ENCODE measurements at regions not wholly inside any gene's neighbourhood (a gene's known extent, or its start where the extent isn't known, plus 50 kb on each side); places are given as distances from the start of the nearest gene placed in this dataset.

GRCh38 chr10:24119896-24120295 lies 89.0 kb upstream of the KIAA1217 start:
- no peak for DNase-seq (ENCODE audit: low read depth in 2 of 2)

DNA sequence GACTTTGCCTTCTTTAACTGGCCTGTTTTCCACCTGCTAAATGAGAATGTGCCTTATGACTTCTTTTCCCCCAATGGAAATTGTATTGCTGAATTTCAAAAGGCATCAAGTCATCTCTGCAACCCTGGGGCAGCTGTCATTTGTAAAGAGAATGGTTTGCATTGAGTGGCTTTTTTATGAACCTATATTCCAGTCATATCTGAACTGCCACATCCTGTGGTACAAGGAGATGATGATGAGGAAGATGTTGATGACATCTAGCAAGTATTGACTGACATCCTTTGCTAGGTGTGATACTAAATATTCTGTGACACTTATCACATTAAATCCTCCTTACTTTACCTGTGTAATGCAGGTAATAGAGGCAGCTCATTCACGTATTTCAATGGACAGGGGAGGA lies 88.3 kb upstream of the KIAA1217 start:
- no peak for DNase-seq (ENCODE audit: low read depth in 2 of 2)

DNA sequence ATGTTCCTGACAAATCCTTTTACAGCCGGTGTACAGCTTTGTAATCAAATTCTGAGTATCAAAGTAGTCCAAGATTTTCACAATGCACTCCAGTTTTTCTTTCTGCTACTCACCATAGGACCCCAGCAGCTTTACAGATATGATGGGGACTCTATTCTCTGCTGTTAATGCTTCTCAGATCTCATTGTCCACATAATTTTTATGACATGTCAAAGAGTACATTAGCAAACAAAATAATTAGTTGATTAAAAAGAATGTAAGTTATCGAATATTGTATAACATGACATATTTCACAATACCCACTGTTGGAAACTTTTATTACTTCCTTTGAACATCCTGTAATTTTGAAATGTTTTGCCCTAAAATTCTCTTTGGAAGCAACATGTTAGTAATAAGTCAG lies 81.4 kb upstream of the KIAA1217 start:
- no peak for DNase-seq (ENCODE audit: low read depth in 2 of 2)

GRCh38 chr10:24128066-24128730 lies 80.7 kb upstream of the KIAA1217 start:
- no peak for DNase-seq (ENCODE audit: low read depth in 2 of 2)

GRCh38 chr10:24132741-24133140 lies 76.2 kb upstream of the KIAA1217 start:
- no peak for DNase-seq (ENCODE audit: low read depth in 2 of 2)

GRCh38 chr10:24133835-24134234 lies 75.1 kb upstream of the KIAA1217 start:
- no peak for DNase-seq (ENCODE audit: low read depth in 2 of 2)

GRCh38 chr10:24136070-24136469 lies 72.9 kb upstream of the KIAA1217 start:
- DNase-seq (ENCODE audit: low read depth in 2 of 2) = no peak

DNA sequence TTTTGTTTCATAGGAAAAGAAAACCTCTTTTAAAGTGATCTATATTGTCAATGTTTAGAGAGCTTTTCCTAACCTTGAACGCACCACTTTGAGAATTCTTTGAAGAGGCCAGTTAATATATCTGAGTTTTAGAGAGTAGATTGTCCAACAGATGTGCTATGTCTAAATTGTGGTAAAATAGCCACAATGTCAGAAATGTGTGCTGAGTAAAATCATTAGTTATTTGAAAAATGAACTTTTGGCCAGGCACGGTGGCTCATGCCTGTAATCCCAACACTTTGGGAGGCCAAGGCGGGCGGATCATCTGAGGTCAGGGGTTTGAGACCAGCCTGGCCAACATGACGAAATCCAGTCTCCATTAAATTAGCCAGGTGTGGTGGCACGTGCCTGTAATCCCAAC lies 61.6 kb upstream of the KIAA1217 start:
- DNase-seq (ENCODE audit: low read depth in 2 of 2) = no peak

GRCh38 chr10:24149640-24150039 lies 59.3 kb upstream of the KIAA1217 start:
- DNase-seq (ENCODE audit: low read depth in 2 of 2) = no peak

- DNase-seq (ENCODE audit: low read depth in 2 of 2) = no peak
Observed at GRCh38 chr10:24150853-24151252, 58.1 kb upstream of the KIAA1217 start.

DNA sequence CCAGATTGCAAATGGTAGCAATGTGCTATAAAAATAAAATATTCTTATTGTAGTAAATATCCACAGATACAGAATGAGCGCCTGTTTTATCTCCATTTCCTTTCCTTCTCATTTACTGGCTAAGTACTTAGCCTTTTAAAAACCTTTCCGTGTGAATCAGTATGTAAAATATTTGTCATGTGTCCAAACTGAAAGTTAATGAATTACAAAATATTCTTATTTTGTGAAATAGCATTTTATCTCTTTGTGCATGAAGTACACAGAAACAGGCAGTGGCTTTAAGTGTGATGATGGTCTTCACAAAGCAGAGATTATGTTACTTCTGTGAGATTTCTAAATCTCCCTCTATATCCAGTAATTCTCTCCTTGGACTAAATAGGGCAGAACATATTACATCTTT lies 56.7 kb upstream of the KIAA1217 start:
- no peak for DNase-seq (ENCODE audit: low read depth in 2 of 2)

- DNase-seq (ENCODE audit: low read depth in 2 of 2) = no peak
Observed at GRCh38 chr10:24153031-24153430, 55.9 kb upstream of the KIAA1217 start.

DNA sequence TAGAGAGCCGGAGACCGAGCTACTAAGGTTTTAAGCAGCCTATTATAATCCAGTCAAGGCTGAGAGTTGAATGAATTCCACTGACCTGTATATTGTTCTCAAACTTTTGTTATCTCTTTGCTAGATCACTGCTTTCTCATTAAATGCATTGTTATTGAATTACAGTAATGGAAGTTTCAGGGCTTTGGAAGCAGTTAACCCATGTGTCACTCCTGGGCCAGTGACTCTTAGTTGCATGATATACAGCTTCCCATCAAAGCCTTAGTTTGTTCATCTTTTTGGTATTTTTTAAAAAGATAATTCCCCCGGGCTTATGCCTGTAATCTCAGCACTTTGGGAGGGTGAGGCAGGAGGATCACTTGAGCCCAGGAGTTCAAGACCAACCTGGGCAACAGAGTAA lies 55.4 kb upstream of the KIAA1217 start:
- DNase-seq (ENCODE audit: low read depth in 2 of 2) = no peak

DNA sequence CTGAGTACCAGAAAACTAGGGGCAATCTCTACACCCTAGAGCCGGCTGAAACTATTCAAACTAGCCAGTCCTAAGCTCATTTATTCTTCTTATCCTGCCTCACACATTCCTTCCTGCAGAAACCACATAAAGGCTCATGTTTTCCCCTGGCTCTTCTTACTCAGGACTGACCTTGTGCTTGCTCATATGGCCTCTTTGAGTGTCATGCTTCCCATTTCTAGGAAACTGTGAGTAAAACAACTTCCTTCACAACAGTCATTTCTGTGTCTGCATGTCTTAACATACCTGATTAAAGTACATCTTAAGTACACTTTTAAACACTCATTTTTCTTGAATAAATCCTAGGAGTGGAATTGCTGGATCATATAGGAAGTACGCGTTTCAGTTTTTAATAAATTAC lies 52.3 kb upstream of the KIAA1217 start:
- DNase-seq (ENCODE audit: low read depth in 2 of 2) = no peak

- no peak for DNase-seq (ENCODE audit: low read depth in 2 of 2)
Observed at GRCh38 chr10:24157567-24157966, 51.4 kb upstream of the KIAA1217 start.

All from stimulated activated CD4-positive, alpha-beta T cell treated with anti-CD3 and anti-CD28 coated beads, Interleukin-4, amount 100 ng/mL, for 48 hours (primary cell).